DMS 273 (cell line): ENCODE measurements at regions not wholly inside any gene's neighbourhood (a gene's known extent, or its start where the extent isn't known, plus 50 kb on each side); places are given as distances from the start of the nearest gene placed in this dataset.

Source experiments
- DNase-seq: peaks from one replicate; lab custom pipeline; 2025; ENCODE audit not compliant: unreplicated experiment; lab: John Stamatoyannopoulos, UW

DNA sequence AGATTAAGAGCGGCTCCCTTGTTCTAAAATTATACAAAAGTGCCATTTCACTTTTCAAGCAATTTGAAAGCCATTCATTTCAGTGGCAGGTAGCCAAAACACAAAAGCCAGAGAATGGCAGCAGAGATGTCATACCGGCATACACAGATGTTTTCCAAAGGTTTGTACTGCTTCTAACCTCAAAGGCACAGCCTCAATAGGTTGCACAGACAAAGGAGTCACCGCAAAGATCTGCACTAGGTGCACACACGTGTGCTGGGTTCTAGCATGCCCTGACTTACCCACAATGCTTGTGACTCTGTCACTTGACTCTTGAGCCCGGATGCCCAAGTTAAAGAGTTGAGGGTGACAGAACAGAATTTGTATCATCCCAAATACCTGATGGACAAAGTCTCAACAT, 448.9 kb upstream of the ADGRL2 start:
- DNase-seq, result no peak

DNA sequence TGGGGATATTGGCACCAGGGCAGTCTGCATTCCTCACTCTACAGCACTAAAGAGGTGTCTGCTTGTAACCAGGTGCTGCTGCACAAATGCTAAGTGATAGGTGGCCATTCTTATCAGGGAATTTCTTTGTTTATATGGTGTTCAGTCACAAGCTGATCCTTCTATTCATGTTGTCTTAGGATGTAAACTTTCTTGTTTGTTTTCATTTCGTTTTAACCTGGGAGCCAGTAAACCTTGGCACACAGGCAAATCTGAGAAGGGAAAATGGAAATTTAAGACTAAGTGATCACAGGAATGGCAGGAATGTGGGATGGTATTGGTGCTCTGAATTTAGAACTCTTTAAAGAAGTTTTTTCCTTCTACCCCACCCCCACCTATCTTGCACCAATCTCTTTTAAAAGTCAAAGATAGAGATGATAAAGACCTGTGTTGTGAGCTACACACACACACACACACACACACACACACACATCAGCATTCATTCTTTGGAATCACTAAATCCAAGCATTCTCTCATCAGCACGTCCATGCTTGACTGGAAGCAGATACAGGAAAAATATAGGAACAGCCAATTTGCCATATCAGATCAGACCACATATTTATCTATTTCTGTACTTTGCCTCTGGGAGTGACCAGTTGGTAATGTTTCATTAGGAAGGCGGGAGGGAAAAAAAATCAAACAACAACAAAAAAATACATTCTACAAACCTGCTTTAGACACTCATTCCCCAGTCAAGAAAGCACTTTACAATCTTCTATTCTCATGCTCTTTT, 451.4 kb upstream of the ADGRL2 start:
- no peak for DNase-seq

DNA sequence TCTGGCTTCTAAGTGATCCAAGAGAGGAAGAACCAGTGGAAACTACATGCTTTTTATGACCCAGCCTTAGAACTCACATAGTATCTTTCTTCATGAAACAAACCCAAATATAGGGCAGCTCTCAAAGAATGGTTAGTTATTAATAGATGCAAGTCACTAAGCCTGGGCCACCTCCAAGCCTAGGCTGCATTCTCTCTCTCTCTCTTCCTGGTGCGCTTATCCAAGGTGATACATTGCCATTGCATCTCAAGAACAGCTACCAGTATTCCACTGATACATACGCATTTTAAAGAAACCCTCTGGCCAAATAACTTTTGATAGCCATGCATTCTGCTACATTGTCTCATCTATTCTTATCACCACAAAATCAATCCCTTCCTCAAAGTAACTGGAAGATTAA, 455.6 kb upstream of the ADGRL2 start:
- DNase-seq, result no peak

DNA sequence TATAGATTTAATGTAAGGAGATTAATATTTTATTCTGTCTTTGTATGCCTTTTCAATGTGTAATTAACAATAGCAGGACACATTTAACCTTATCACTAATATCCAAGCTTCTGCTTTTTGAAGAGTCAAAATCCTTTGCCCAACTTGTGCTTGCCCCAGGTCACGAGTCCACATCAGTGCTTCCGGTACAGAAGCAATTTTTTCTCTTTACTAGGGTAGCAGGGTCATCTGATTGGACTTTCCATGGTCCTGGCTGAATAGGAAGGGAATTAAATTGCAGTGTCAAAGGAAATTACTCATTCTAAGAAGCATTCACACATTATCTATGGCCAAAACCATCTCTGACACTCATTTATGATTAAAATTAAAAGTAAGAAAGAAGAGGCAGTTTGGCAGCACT, 460.5 kb upstream of the ADGRL2 start:
- no peak for DNase-seq

DNA sequence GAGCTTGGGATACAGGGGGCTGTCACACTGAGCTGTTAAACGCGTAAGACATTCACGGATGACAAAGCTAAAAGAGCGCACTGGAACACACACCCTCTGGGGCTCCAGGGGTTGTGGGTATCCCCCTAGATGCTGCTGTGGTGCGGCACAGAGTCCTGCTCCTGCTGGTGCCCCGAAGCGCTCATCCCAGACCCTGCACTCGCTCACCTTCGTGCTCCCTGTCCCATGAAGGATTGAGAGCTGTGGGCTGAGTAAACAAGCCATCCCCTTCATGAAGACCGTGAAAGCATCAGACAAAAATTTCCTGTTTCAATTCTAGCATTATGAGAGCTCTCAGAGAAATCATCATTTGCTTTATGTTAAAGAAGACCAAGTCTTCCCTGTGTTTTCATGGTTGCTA, 463.5 kb upstream of the ADGRL2 start:
- DNase-seq, result no peak

DNA sequence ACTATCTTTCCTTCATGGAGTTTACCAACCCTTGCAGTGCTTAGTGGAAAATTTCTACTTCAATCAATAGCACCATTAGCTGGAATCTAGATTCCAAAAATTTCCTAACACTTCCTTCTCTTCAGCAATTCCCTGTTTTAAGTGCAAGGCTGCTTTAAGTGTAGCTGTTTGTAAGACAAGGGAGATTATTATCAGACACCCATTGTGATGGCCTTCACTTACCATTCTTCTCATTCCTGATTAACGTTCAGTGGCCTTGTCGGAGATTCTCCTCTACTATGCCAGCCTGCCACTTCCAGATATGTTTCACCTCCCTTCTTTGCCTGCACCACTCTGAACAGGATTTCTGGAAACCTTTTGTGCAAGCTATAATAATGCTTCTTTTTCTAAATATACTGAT, 464.9 kb upstream of the ADGRL2 start:
- no peak for DNase-seq

DNA sequence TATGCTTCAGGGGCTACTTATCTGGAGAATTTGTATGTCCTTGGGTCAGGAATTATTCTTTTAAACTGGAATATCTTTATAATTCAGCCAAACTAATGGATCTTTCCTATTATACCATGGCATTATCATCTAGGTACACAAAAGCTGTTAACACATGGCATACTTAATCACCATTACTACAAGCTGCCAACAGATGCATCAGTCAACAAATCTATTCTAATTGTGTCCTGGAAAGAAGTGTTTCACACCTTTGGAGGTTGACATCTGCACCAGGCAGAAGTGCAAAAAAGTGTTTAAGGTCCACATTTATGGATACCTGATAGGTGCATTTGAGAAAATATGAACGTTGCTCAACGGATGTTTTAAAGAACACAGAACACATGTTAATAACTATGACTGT, 470.2 kb upstream of the ADGRL2 start:
- DNase-seq, result no peak

DNA sequence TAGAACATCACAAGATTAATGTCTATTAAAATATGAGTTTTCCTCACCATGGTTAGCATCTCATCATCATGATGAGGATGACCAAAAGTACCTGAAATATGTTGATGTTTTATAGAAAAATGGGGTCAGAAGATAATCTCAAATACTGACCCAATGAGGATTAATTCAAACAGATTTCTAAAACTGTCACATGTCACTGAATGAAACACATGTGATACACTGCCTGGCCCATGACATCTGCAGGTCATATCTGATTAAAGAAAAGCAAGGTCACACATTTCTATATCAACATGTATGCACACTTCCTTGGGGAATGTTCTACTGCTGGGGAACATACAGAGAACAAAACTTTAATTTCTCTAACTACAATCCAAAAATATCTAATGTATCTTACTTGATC, 470.6 kb upstream of the ADGRL2 start:
- no peak for DNase-seq

DNA sequence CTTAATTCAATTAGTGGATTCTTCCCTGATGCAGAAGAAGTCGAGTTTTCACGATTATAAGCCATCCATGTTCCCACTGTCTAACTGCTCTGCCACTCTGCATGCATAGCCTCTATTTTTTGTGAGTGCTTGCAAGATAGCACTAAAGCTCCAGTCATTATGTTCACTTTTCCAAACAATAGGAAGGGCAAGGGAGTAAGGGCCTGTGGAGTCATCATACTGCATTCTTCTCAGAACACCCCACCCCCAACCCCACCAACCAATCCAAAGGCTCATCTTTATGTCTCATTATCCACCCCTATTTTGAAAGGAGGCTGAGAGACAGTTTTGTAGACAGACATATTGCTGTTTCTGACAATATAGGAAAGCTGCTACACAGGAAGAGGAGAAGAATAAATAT, 471.7 kb upstream of the ADGRL2 start:
- no peak for DNase-seq

DNA sequence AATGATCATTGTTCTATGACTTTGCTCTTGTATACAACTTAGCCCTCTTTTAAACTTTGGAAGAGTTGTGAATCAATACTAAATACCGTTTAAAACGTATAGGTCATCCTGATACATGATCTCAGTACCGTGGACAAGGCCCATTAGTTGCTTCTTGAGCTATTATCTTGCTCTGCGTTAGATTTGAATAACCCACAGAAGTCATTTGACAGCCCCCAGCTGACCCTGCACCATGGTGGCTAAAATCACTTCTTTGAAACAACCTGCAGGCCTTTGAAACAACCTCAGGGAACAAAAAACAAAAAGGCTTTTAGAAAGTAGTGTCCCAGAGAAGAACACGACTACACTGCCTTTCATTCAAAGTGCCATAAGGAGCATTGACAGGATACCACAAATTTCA, 473.0 kb upstream of the ADGRL2 start:
- no peak for DNase-seq

DNA sequence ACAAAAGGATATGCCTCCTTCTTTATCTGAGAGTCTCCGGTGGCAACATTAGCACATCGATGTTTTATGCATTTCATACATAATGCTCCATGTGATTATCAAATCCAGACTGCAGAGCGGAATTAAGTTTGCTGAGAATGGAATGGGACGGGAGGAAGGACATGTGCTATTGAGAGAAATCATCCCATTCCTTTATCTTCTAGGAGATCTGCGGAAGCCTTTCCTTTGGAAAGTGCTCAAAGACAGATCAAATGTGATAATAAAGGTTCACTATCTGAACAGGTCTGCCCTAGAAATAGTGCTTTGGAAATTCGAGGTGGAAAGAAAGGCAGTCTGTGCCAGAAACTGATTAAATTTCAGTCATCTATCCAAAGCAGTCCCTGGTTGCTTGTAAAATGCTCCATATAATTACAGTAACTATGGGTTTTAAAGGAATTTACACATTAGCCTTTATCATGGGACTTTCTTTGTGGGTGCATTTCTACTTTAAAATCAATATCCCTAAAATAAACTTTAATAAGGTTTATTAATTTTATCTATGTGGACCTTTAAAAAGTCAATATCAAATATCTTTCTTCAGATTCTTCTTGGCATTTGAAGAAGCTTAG, 473.5 kb upstream of the ADGRL2 start:
- no peak for DNase-seq

DNA sequence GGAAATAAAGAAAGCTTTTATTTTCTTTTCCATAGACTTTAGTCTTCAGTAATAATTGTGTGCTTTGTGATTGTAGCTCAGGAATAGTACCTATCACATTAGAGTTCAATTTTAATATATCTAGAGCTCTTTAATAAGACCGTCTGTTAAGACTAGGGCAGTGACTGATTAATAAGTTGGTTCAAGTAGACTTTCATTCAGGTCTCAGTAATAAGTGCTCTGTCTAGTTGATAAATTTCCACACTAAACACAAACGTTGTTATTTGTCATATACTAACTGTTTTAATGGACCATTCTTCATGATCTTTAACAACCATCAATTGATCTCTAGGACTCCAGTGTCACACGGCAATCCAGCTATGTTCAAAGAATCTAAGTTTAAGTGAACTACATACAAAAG, 474.5 kb upstream of the ADGRL2 start:
- DNase-seq, result no peak

DNA sequence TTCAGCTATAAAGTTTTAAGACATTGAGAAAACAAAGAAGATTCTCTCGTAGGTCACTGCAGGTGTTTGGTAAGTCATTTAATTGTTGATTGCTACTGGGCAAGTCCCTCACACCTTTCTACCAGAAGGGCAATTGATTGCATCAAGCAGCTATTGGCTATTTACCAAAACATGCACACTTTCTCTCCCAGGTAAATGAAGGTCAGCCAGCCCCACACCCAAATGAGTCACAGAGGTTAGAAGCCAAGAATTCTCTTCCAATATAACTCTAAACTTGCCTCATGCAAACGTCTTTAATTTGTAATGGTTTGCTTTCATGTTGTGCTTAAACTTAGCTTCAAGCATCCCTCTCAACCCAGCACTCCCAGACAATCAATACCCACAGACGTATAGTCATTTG, 475.3 kb upstream of the ADGRL2 start:
- no peak for DNase-seq

DNA sequence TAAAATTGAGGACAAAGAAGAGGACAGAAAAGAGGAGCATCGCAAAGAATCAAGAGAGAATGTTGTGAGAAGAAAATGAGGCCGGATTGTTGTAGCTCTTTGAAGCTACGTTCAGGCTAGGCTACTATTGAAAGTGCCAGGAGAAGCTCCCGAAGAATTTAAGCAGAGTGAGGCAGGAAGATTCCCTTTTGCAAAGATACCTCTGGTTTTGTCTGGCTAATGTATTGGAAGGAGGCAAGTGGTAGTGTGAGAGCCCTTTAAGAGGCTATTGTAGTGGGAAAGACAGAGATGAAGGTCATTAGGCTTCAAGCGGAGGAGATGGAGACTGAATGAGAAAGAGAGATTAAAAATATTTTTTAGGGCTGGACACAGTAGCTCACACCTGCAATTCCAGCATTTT, 476.9 kb upstream of the ADGRL2 start:
- no peak for DNase-seq

DNA sequence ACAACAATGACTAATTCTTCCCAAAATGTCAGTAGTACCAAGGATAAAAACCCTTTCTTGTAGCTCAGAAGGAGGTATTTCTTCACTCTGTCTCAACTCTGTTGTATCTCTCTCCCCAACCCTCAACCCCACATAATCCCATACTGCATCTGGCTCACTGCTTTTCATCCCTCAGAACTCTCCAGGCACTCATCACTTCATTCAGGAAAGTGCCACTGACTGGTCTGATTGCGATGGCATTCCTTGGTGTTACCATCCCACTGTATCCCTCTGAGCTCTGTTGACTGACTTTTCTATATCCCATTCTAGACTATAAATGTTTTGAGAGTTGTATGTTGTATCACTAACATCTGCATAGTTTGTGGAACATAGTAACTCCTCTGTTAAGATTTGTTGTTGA, 483.5 kb upstream of the ADGRL2 start:
- DNase-seq, result no peak

DNA sequence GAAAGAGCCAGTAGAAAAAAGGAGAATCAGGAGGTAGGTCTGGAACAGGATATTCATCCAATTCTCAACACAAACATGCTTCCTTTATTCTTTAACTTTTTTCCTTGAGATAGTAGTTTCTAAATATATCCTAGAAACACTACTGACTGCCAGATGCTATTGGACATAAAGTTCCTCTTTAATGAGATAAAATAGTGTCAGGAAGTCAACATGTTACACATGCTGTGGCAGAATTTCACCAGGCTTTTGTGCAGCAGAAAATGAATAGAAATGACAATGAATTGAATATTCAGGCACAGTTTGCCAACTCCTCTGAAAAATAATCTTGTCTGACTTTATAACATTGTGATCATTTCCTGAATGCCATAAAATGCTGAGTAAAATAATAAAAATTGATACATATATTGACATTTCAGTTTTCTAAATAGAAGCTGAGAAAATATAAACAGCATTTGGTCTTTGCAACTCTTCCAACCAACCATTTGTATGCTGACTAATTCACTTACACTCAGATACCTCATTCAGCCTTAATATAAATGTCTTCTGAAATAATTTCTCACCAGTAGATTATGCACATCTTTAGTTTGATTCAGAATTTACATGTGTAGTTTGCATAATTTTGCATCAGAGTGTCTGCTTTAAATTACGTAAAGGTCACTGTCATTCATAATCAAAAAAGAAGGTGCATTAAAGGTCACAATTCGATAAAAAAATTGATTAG, 486.1 kb upstream of the ADGRL2 start:
- no peak for DNase-seq

DNA sequence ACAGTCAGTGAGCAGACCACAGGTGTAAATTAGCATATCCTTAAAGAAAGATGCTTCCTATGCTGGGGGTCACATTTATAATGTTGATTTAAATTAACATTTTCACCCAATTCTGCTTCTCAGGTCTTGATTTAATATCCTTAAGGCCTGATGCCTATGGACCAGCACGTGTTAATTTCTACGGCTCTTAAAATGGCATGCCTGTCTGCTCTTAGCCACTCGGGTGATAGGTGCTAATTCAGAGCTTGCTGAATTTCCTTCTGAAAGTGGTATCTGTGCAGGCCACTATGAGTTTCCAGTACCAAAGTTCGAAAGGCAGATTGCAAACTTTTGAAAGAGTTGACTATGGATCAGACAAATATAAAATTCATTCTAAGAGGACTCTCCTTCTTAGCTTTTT, 487.4 kb upstream of the ADGRL2 start:
- no peak for DNase-seq

DNA sequence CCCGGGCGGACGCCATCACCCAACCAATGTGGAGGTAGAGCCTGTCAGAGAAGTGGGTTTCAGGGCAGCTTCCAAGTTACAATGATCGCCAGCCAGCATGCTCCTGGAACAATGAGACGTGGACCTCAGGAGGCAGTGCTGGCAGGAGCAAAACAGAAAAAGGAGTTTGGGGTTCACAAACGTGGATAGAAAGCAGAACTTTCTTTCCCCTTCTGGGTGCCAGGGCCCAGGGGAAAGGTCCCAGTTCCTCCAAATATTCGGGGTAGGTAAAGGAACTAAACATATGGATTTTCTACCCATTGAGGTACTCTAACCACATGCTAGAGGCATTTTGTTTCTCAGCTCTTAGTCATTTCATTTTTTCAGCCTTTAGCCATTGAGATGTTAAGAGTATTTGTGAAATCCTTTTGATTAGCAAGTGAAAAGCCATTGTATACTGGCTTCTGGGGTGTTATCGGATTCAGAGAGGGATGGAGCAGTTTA, 488.4 kb upstream of the ADGRL2 start:
- DNase-seq, result no peak

DNA sequence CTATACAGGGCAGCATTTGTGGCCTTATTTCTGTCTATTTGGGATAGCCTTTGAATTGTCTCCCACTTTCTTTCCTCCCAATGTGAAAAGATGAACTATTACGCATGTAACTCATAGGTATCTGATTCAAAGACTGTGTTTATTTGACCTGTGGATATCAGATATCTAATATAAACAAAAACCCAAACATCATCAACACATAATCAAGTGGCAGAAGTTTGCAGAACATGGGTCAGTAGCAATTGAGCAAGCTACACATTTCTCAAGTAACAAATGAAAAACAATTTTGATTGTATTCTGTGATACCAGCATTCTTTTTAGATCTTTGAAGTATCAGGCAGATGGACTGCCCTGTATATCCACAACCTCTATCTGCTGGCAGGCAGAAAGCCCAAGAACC, 490.5 kb upstream of the ADGRL2 start:
- no peak for DNase-seq

DNA sequence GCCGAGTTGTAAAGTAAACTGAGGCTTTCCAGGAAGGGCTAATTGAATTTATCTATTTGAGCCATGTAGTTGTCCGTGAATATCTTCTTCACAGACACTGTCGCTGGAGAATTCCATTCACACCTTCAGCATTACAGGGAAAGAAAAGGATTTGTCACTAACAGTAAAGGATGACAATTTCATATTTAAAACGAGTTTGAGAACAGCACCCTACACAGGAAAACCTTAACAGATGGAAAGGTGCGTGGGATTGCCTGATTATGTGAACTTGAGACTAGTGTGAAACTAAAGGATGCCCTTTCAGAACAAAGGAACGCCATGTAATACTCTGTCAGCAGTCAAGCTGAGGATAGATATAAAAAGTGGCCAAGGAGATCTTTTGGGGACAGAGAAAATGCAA, 492.5 kb upstream of the ADGRL2 start:
- no peak for DNase-seq

DNA sequence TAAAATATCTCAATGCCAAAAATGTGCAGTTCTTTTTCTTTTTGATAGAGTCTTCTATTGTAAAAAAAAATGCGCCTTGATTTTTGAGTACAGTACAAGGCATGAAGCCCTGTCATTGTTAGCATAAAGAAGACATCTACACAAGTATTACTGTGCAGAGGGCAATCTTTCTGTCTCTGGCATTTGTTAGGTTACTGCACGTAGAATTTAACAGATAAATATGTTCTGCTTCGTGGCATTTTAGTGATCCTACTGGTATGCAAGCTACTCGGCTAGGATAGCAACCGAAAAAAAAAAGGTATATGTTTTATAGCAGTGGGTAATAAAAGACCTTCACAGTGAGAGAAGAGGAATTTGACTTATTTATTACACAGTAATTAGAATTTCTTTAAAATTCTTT, 492.9 kb upstream of the ADGRL2 start:
- DNase-seq, result no peak

DNA sequence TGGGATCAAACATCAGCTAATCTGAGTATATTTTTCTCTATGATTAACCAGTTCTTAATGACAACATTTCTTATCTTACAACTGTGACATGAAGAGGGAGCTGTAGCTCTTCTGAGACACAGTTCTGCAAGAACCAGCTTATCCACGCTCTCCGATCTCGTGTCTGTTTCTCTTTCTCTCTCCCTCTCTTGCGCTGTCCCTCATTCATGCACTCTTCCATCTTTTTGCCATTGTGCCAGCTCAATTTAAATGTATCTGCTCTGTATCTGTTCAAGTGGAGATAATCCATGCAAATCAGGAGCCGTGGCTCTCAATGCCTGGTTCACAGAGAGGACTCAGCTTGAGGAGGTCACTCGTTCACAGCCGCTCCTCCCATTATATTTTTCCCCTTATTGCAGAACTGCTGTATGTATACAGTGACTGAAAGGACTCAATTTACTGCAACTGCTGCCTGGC, 494.7 kb upstream of the ADGRL2 start:
- DNase-seq, result peak; percentile 45
